ENCODE measurements at regions not wholly inside any gene's neighbourhood (a gene's known extent, or its start where the extent isn't known, plus 50 kb on each side); places are given as distances from the start of the nearest gene placed in this dataset.

DNA sequence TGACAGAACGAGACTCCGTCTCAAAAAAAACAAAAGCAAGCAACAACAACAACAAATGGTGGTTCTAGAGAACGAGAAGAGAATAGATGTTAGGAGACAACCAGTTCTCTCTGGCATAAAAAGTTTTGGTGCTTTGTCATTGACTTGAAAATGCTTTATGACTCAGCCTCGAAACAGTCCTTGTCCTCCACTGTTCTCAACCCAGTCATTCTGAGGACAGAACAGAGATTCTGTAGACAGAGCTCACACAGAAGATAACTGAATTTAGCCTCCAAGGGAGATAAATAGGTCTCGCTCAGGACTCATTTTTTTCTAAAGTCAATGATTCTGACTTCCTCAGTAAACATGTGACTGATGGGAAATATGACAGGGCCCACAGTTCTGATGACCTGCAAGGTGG, 76.0 kb upstream of the FSTL4 start:
- DNase-seq (ENCODE audit: low read depth, low spot score) = no peak

DNA sequence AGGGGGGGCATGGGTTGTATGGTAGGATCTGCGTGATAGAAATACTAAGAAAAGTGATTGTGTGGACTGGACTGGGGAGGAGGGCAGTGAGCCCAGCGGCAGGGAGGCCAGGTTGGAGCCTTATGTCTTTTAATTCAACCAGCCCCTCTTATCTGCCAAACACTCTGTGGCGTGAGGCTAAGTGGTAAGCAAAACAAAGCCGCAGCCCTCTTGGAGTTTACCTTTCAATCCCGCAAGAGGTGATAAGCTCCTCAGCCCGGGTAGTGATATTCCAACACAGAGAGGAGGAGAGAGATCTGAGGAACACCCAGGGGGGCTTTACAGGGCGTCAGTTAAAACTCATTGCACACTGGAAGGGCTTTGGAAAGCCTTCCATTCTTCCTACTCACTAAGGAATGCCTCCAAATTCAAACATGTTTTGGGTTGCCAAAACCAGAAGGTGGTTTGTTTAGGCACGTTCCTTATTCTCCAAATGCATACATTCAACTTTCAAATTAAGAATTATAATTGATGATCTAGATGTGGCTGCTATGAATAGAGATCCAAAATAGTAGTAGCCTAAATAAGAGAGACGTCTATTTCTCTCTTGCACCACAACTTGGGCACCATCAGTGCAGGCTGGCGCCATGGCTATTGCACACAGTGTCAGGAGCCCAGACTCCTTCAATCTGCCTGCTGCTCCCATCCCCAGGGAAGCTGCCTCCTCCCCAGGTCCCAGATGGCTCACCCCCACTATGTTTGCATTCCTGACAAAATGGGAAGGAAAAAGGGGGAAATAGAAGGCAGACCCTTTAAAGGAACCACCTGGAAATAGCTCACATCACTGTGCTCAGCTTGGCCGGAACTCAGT, 75.1 kb upstream of the FSTL4 start:
- no peak for DNase-seq (ENCODE audit: low read depth, low spot score)

- no peak for DNase-seq (ENCODE audit: low read depth, low spot score)
Observed at GRCh38 chr5:133686566-133686965, 74.2 kb upstream of the FSTL4 start.

- DNase-seq (ENCODE audit: low read depth, low spot score) = no peak
Observed at GRCh38 chr5:133685402-133686018, 73.2 kb upstream of the FSTL4 start.

GRCh38 chr5:133683646-133684596, 71.6 kb upstream of the FSTL4 start:
- DNase-seq (ENCODE audit: low read depth, low spot score) = no peak

GRCh38 chr5:133682451-133682850, 70.1 kb upstream of the FSTL4 start:
- DNase-seq (ENCODE audit: low read depth, low spot score) = no peak

DNA sequence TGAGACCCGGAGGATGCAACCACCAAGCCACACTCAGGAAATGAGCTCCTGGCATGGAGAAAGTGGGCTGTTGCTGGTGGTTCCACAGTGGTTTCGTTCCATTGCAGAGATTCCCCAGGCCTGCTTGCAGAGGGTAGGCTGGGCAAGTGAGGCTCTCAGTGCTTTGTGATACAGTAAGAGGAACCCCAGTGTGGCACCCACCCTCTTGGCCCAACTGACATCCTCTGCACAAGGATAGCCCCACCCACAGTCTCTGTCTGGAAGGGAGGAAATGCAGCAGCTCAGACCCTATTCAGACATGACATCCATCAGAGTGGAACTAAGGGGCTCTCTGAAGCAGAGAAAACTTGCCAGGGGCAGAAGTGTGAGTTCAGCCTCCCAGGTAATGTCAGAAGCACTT, 69.6 kb upstream of the FSTL4 start:
- DNase-seq (ENCODE audit: low read depth, low spot score) = no peak

GRCh38 chr5:133680830-133681565, 68.7 kb upstream of the FSTL4 start:
- DNase-seq (ENCODE audit: low read depth, low spot score) = no peak

GRCh38 chr5:133679534-133679933, 67.2 kb upstream of the FSTL4 start:
- DNase-seq (ENCODE audit: low read depth, low spot score) = no peak

DNA sequence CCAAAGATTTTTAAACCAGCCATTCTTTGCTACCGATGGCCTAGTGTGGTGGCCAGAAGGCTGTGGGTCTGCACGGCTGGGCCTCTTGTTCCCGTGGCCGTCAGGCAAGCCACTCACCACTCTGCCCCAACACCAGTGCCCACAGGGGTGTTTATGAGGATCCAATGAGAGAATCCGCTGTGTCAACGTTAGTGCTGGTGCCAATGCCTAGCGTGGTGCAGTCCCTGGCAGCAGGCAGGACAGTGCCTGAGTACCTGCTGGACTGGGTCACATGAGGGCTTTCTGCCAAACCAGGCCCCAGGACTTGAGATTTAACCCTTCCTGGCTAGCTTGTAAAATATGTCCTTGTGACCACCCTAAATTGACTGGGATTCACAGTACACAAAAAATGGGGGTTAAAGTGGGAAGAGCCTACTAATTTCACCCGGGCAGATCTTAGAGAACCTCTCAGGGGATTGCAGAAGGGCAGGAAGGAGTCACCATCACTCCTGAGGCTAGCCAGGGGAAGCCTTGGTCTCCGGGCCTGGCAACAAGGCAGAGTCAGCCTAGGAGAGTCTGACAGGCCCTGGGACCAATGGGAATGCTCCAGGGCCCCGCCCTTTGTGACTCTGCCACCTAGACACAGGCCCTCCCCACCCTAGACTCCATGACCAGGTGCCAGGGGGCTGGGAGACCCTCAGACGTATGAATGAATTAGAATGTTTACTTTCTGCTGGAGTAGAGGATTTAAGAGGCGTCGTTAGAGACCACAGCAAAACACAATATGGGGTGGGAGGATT, 63.2 kb upstream of the FSTL4 start:
- no peak for DNase-seq (ENCODE audit: low read depth, low spot score)

GRCh38 chr5:133670336-133670735, 58.0 kb upstream of the FSTL4 start:
- no peak for DNase-seq (ENCODE audit: low read depth, low spot score)

DNA sequence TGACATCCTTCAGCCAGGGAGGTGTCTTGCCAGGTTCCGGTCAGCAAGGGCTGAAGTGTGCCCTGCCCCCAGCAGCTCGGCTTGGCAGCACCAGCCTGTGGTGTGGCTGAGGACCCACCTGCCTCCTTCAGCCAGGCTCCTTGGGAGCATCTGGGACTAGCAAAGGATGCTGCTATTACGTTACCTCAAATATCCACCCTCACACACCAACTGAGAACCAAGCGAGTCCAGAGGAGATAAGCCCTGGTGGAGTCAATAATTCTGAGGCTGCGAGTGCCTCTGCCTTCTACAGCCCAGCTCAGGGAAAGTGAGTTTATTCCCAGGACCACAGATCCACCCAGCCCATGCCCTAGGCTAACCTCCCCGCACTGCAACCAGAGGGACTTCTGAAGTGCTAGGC, 57.1 kb upstream of the FSTL4 start:
- DNase-seq (ENCODE audit: low read depth, low spot score) = no peak

GRCh38 chr5:133668458-133668857, 56.1 kb upstream of the FSTL4 start:
- DNase-seq (ENCODE audit: low read depth, low spot score) = no peak

GRCh38 chr5:133667217-133667616, 54.9 kb upstream of the FSTL4 start:
- no peak for DNase-seq (ENCODE audit: low read depth, low spot score)

- no peak for DNase-seq (ENCODE audit: low read depth, low spot score)
Observed at GRCh38 chr5:133665571-133665970, 53.2 kb upstream of the FSTL4 start.

GRCh38 chr5:133664422-133664821, 52.1 kb upstream of the FSTL4 start:
- no peak for DNase-seq (ENCODE audit: low read depth, low spot score)

DNA sequence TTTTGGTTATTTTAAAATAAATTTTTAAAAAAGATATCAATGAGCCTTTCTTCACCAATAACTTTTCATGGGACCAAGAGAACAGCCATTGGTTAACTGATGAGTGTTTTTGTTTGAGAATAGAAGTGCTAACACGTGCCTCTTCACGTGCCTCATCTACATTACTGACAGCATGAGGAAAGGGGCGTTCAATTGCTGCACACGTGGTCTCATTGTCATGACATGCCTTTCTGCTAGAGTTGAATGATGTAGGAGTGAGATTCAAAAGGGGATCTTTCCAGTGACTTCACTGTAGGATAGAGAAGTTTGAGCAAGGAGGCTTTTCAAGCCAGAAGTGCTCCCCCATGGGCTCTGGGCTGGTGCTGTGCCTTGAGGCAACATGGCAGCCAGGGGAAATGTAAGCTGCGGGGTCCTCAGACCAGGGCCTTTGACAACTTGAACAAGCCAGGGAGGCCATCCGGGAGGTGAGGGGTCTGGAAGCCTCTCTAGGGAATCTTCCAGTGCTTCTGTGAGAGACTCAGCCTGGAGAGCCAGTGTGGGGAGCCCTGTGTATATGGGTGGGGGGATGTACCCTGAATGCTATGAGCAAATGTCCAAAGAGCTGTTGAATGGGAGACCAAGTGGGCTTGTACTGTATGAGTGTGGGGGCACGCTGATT, 51.2 kb upstream of the FSTL4 start:
- DNase-seq (ENCODE audit: low read depth, low spot score) = no peak

GRCh38 chr5:133662578-133662977, 50.2 kb upstream of the FSTL4 start:
- no peak for DNase-seq (ENCODE audit: low read depth, low spot score)
